GM12892 (cell line): ENCODE measurements at regions not wholly inside any gene's neighbourhood (a gene's known extent, or its start where the extent isn't known, plus 50 kb on each side); places are given as distances from the start of the nearest gene placed in this dataset.

Experiments used
- POLR2A ChIP-seq: IDR thresholded peaks from 2 replicates; pipeline ENCODE4 v1.6.1; 2011; ENCODE audit warnings: low read depth, low read length, control low read depth
- POLR2AphosphoS5 ChIP-seq: IDR thresholded peaks from 2 replicates; pipeline ENCODE4 v1.6.1; 2011; ENCODE audit warnings: low read depth, low read length, control low read depth

GRCh38 chr14:30185832-30186231, 258.2 kb upstream of the PRKD1 start:
- TF ChIP-seq POLR2AphosphoS5 (no peak), POLR2A (no peak)
